ENCODE measurements at regions not wholly inside any gene's neighbourhood (a gene's known extent, or its start where the extent isn't known, plus 50 kb on each side); places are given as distances from the start of the nearest gene placed in this dataset.

DNA sequence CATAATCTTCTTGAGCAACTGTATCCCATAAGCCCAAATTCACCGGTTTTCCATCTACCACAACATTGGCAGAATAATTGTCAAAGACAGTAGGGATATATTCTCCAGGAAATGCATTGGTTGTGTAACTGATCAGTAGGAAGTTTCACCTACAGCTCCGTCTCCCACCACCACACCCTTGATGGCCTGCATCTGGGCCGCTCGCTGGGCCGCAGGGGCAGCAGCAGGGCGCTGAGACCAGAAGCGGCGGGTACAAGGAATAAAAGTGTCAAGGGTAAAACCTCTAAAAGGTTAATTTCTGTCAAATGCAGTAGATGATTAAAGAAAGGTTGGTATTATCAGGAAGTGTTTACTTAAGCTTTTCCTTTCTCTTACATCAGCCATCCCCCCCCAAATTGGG is 167.6 kb upstream of the DKK2 start:
- Histone ChIP-seq H3K4me3 (ENCODE audit: low read depth in 1 of 2, low read length in 2 of 2) (no peak overlapping the region), H3K27me3 (ENCODE audit: insufficient read depth, low read length, poor library complexity) (no peaks in the 10 kb centered on the region), H3K27ac (ENCODE audit: low read length) (no peak overlapping the region), H4K20me1 (ENCODE audit: insufficient read depth, low read length) (no peaks in the 10 kb centered on the region), H2AFZ (ENCODE audit: low read depth, low read length) (no peak overlapping the region), H3K9ac (ENCODE audit: low read depth, low read length) (no peak overlapping the region), H3K4me1 (ENCODE audit: insufficient read depth, low read length) (no peaks in the 10 kb centered on the region), H3K36me3 (ENCODE audit: insufficient read depth, low read length) (no peaks in the 10 kb centered on the region), H3K4me2 (ENCODE audit: insufficient read depth, low read length) (no peak overlapping the region), H3K9me3 (ENCODE audit: insufficient read depth, low read length, severe bottlenecking) (no peaks in the 10 kb centered on the region), H3K79me2 (ENCODE audit: insufficient read depth, low read length) (no peaks in the 10 kb centered on the region)
- DNase-seq (no peak), ATAC-seq (ENCODE audit: insufficient read depth, low read depth) (no peak)
- TF ChIP-seq EZH2 (IDR thresholded peaks at IDR 0.05; ENCODE audit: borderline replicate concordance, low read depth, low read length, severe bottlenecking): no peak
- TF ChIP-seq, protein P1, sequence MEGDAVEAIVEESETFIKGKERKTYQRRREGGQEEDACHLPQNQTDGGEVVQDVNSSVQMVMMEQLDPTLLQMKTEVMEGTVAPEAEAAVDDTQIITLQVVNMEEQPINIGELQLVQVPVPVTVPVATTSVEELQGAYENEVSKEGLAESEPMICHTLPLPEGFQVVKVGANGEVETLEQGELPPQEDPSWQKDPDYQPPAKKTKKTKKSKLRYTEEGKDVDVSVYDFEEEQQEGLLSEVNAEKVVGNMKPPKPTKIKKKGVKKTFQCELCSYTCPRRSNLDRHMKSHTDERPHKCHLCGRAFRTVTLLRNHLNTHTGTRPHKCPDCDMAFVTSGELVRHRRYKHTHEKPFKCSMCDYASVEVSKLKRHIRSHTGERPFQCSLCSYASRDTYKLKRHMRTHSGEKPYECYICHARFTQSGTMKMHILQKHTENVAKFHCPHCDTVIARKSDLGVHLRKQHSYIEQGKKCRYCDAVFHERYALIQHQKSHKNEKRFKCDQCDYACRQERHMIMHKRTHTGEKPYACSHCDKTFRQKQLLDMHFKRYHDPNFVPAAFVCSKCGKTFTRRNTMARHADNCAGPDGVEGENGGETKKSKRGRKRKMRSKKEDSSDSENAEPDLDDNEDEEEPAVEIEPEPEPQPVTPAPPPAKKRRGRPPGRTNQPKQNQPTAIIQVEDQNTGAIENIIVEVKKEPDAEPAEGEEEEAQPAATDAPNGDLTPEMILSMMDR (IDR thresholded peaks at IDR 0.05; ENCODE audit: borderline replicate concordance, extremely low read depth, low read length, poor library complexity, severe bottlenecking): no peak

DNA sequence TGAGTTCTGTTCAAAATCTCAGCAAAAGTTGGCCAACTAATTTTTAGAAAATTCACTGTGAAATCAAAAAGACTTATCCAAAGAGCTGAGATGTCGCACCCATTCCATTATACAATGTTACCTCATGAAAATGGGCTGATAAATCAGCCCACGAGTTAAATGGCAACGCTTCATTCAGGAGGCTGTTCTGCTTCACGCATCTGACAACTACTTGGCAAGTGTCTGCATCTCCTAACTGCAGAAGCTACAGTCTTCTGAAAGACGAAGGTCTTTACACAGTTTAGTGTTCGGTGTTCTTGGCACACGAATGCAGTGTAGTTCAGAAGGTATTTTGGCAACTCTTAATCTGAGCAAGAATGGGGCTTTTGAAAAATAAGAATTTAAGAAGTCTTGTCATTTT is 166.6 kb upstream of the DKK2 start:
- Histone ChIP-seq H3K79me2 (ENCODE audit: insufficient read depth, low read length) (no peaks in the 10 kb centered on the region), H4K20me1 (ENCODE audit: insufficient read depth, low read length) (no peaks in the 10 kb centered on the region), H3K27ac (ENCODE audit: low read length) (no peak overlapping the region), H3K36me3 (ENCODE audit: insufficient read depth, low read length) (no peaks in the 10 kb centered on the region), H3K27me3 (ENCODE audit: insufficient read depth, low read length, poor library complexity) (no peaks in the 10 kb centered on the region), H3K4me3 (ENCODE audit: low read depth in 1 of 2, low read length in 2 of 2) (no peak overlapping the region), H3K9ac (ENCODE audit: low read depth, low read length) (no peak overlapping the region), H2AFZ (ENCODE audit: low read depth, low read length) (no peak overlapping the region), H3K4me1 (ENCODE audit: insufficient read depth, low read length) (no peaks in the 10 kb centered on the region), H3K4me2 (ENCODE audit: insufficient read depth, low read length) (no peak overlapping the region), H3K9me3 (ENCODE audit: insufficient read depth, low read length, severe bottlenecking) (no peaks in the 10 kb centered on the region)
- DNase-seq: no peak
- ATAC-seq (ENCODE audit: insufficient read depth, low read depth): no peak
- TF ChIP-seq, protein P1 (IDR thresholded peaks at IDR 0.05; ENCODE audit: borderline replicate concordance, extremely low read depth, low read length, poor library complexity, severe bottlenecking): no peak
- no peak for TF ChIP-seq EZH2 (IDR thresholded peaks at IDR 0.05; ENCODE audit: borderline replicate concordance, low read depth, low read length, severe bottlenecking)

DNA sequence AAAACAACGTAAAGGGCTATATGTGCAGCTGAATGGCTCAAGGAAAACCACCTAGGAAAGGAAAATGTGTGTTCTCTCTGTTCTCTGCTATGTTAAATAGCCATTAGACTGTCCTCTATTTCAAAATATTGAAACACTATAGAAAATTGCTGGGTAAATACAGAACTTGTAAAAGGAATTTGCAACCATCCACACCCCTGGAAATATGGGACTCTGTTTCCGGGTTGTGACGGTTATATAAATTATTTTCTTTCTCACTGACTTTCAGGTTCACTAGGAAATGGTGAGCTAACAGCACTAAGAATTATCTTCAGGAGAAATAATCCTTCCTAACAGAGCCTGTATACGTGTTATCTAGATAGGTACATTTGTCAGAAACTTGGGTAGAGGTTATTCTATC is 161.0 kb upstream of the DKK2 start:
- Histone ChIP-seq H3K9me3 (ENCODE audit: insufficient read depth, low read length, severe bottlenecking) (no peaks in the 10 kb centered on the region), H2AFZ (ENCODE audit: low read depth, low read length) (no peak overlapping the region), H4K20me1 (ENCODE audit: insufficient read depth, low read length) (no peaks in the 10 kb centered on the region), H3K27ac (ENCODE audit: low read length) (no peak overlapping the region), H3K4me2 (ENCODE audit: insufficient read depth, low read length) (no peak overlapping the region), H3K4me1 (ENCODE audit: insufficient read depth, low read length) (no peaks in the 10 kb centered on the region), H3K4me3 (ENCODE audit: low read depth in 1 of 2, low read length in 2 of 2) (no peak overlapping the region), H3K36me3 (ENCODE audit: insufficient read depth, low read length) (no peaks in the 10 kb centered on the region), H3K79me2 (ENCODE audit: insufficient read depth, low read length) (no peaks in the 10 kb centered on the region), H3K27me3 (ENCODE audit: insufficient read depth, low read length, poor library complexity) (no peaks in the 10 kb centered on the region), H3K9ac (ENCODE audit: low read depth, low read length) (no peak overlapping the region)
- TF ChIP-seq, protein P1 (IDR thresholded peaks at IDR 0.05; ENCODE audit: borderline replicate concordance, extremely low read depth, low read length, poor library complexity, severe bottlenecking): no peak
- no peak for TF ChIP-seq EZH2 (IDR thresholded peaks at IDR 0.05; ENCODE audit: borderline replicate concordance, low read depth, low read length, severe bottlenecking)
- ATAC-seq (ENCODE audit: insufficient read depth, low read depth): no peak
- DNase-seq: no peak

DNA sequence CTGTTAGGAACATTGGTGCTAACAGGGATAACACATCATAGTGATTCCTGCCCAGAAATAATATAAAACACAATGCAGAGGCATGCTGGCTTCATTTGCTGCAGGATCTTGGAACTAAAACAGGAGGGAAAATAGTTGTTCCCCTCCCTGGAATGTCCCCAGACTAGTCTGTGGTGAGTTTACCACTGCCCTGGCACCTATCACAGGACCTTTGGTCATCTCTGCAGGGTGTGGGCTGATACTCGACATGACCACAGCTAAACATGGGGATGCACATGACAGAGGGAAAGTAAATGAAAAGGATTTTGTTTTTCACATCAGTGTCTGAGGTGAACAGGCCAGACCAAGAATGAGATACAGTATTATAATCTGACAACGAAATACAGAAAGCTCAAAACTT is 160.2 kb upstream of the DKK2 start:
- no peak overlapping the region for H3K4me3 ChIP-seq (ENCODE audit: low read depth in 1 of 2, low read length in 2 of 2)
- no peaks in the 10 kb centered on the region for H3K27me3 ChIP-seq (ENCODE audit: insufficient read depth, low read length, poor library complexity)
- TF ChIP-seq, protein P1 (IDR thresholded peaks at IDR 0.05; ENCODE audit: borderline replicate concordance, extremely low read depth, low read length, poor library complexity, severe bottlenecking): no peak
- H3K4me1 ChIP-seq (ENCODE audit: insufficient read depth, low read length): no peaks in the 10 kb centered on the region
- H2AFZ ChIP-seq (ENCODE audit: low read depth, low read length): no peak overlapping the region
- H4K20me1 ChIP-seq (ENCODE audit: insufficient read depth, low read length): no peaks in the 10 kb centered on the region
- H3K9ac ChIP-seq (ENCODE audit: low read depth, low read length): no peak overlapping the region
- H3K9me3 ChIP-seq (ENCODE audit: insufficient read depth, low read length, severe bottlenecking): no peaks in the 10 kb centered on the region
- H3K79me2 ChIP-seq (ENCODE audit: insufficient read depth, low read length): no peaks in the 10 kb centered on the region
- H3K27ac ChIP-seq (ENCODE audit: low read length): no peak overlapping the region
- no peak overlapping the region for H3K4me2 ChIP-seq (ENCODE audit: insufficient read depth, low read length)
- DNase-seq (no peak), ATAC-seq (ENCODE audit: insufficient read depth, low read depth) (no peak)
- no peaks in the 10 kb centered on the region for H3K36me3 ChIP-seq (ENCODE audit: insufficient read depth, low read length)
